ENCODE measurements at regions not wholly inside any gene's neighbourhood (a gene's known extent, or its start where the extent isn't known, plus 50 kb on each side); places are given as distances from the start of the nearest gene placed in this dataset.

DNA sequence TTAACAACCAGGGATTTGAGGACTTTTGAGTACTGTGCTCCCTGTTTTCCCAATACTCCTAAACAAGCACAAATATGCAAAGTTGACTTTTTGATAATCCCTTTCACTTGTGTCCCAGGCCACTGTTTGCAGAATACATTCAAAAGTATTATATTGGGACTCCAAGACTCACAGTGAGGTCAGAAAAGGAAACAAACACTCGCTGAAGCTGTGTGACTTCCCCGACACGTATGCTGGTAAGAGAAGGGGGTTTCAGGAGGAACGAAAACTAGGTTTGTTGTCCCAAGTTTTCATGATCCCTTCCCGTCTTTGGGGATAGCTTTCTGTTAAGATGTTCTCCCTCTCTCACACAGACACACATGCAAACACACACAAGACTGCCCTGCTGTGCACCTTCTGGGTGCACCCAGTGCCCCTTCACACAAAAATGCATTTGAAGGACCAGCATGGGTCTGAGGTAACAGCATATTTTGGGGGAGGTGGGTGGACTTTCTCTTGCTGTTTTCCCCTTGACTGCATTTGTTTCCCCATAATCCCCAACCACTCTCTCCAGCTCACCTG lies 225.2 kb upstream of the PRICKLE2 start:
- no peak overlapping the region for H3K4me3 ChIP-seq (replicated peaks in 1 of 3; ENCODE audit: low read depth in 2 of 3, low read length in 3 of 3)
- H3K79me2 ChIP-seq (ENCODE audit: insufficient read depth, low read length), result no peaks in the 10 kb centered on the region
- H3K9me3 ChIP-seq (replicated peaks in 1 of 2; ENCODE audit: control insufficient read depth in 1 of 2, insufficient read depth in 1 of 2, low read length in 2 of 2), result no peaks in the 10 kb centered on the region
- no peak for DNase-seq
- Mint-ChIP-seq H3K4me3 (no peak overlapping the region), H3K9me3 (peaks cover 0 to 6% (median 0%) of the 10 kb centered on the region in 7 donors), H3K36me3 (no peaks in the 10 kb centered on the region), H3K27me3 (ENCODE audit: low read depth in 3 of 3) (peaks cover 17 to 26% (median 18%) of the 10 kb centered on the region in 3 donors), H3K4me1 (no peaks in the 10 kb centered on the region), H3K27ac (no peak overlapping the region)
- H4K20me1 ChIP-seq (ENCODE audit: insufficient read depth, low read length), result no peaks in the 10 kb centered on the region
- H3K27me3 ChIP-seq (ENCODE audit: control insufficient read depth in 2 of 2, insufficient read depth in 2 of 2, low read length in 2 of 2), result peaks cover 18 to 27% of the 10 kb centered on the region in 2 donors
- H3K27ac ChIP-seq (ENCODE audit: low read depth in 1 of 2, low read length in 2 of 2), result no peak overlapping the region
- WGBS (ENCODE audit: insufficient coverage), result 83% methylated on average over 1 of the region's 5 CpGs
- intact Hi-C loops (cut with micrococcal nuclease), result no loop called here
- H3K36me3 ChIP-seq (replicated peaks in 1 of 2; ENCODE audit: control insufficient read depth in 1 of 2, insufficient read depth in 2 of 2, low read length in 2 of 2), result no peaks in the 10 kb centered on the region
- H2AFZ ChIP-seq (ENCODE audit: insufficient read depth, low read depth, low read length, poor library complexity, severe bottlenecking), result no peak overlapping the region
- H3K4me2 ChIP-seq (replicated peaks; ENCODE audit: extremely low read depth, low read length, poor library complexity, severe bottlenecking), result no peak overlapping the region
- no peaks in the 10 kb centered on the region for H3K4me1 ChIP-seq (ENCODE audit: control insufficient read depth in 1 of 2, insufficient read depth in 2 of 2, low read length in 2 of 2)
- TF ChIP-seq, protein P1, sequence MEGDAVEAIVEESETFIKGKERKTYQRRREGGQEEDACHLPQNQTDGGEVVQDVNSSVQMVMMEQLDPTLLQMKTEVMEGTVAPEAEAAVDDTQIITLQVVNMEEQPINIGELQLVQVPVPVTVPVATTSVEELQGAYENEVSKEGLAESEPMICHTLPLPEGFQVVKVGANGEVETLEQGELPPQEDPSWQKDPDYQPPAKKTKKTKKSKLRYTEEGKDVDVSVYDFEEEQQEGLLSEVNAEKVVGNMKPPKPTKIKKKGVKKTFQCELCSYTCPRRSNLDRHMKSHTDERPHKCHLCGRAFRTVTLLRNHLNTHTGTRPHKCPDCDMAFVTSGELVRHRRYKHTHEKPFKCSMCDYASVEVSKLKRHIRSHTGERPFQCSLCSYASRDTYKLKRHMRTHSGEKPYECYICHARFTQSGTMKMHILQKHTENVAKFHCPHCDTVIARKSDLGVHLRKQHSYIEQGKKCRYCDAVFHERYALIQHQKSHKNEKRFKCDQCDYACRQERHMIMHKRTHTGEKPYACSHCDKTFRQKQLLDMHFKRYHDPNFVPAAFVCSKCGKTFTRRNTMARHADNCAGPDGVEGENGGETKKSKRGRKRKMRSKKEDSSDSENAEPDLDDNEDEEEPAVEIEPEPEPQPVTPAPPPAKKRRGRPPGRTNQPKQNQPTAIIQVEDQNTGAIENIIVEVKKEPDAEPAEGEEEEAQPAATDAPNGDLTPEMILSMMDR (IDR thresholded peaks at IDR 0.05), result no peak
- no peak overlapping the region for H3K9ac ChIP-seq (ENCODE audit: insufficient read depth, low read length, poor library complexity, severe bottlenecking)

DNA sequence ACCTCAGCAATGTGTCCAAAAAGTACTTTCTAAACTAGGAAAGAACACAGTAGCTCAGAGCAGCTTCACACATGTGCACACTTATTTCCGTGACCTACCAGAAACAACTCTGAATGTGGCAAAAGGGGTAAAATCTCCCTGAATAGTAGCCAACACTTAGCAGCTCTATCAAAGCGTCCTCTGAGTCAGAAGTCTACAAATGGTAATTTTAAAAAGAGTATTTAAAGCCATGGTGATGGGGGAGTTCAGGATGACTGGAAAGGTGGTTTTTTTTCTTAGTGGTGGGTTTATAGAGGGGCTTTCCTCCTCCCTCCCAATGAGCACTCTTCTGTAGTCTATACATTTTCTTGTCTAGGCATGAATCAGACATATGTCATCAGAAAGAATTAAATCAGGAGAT lies 223.8 kb upstream of the PRICKLE2 start:
- H3K36me3 Mint-ChIP-seq, result no peaks in the 10 kb centered on the region

More for the DNA sequence above, 223.8 kb upstream of the PRICKLE2 start:
- no peak overlapping the region for H3K27ac Mint-ChIP-seq
- no peaks in the 10 kb centered on the region for H3K4me1 Mint-ChIP-seq
- no peak overlapping the region for H3K4me3 Mint-ChIP-seq
- intact Hi-C loops (cut with micrococcal nuclease), result no loop called here
- no peaks in the 10 kb centered on the region for H3K79me2 ChIP-seq (ENCODE audit: insufficient read depth, low read length)
- H3K27me3 Mint-ChIP-seq (ENCODE audit: low read depth in 3 of 3), result peaks cover 26 to 37% (median 28%) of the 10 kb centered on the region in 3 donors
- H4K20me1 ChIP-seq (ENCODE audit: insufficient read depth, low read length), result no peaks in the 10 kb centered on the region
- H2AFZ ChIP-seq (ENCODE audit: insufficient read depth, low read depth, low read length, poor library complexity, severe bottlenecking), result no peak overlapping the region
- no peak overlapping the region for H3K4me3 ChIP-seq (replicated peaks in 1 of 3; ENCODE audit: low read depth in 2 of 3, low read length in 3 of 3)
- DNase-seq, result no peak
- peaks cover 0 to 12% (median 0%) of the 10 kb centered on the region in 7 donors for H3K9me3 Mint-ChIP-seq
- H3K4me1 ChIP-seq (ENCODE audit: control insufficient read depth in 1 of 2, insufficient read depth in 2 of 2, low read length in 2 of 2), result no peaks in the 10 kb centered on the region
- H3K36me3 ChIP-seq (replicated peaks in 1 of 2; ENCODE audit: control insufficient read depth in 1 of 2, insufficient read depth in 2 of 2, low read length in 2 of 2), result no peaks in the 10 kb centered on the region
- peaks cover 3 to 5% of the 10 kb centered on the region in 2 donors for H3K9me3 ChIP-seq (replicated peaks in 1 of 2; ENCODE audit: control insufficient read depth in 1 of 2, insufficient read depth in 1 of 2, low read length in 2 of 2)
- no peak overlapping the region for H3K27ac ChIP-seq (ENCODE audit: low read depth in 1 of 2, low read length in 2 of 2)
- H3K27me3 ChIP-seq (ENCODE audit: control insufficient read depth in 2 of 2, insufficient read depth in 2 of 2, low read length in 2 of 2), result peaks cover 24 to 39% of the 10 kb centered on the region in 2 donors
- TF ChIP-seq, protein P1 (IDR thresholded peaks at IDR 0.05), result no peak
- H3K4me2 ChIP-seq (replicated peaks; ENCODE audit: extremely low read depth, low read length, poor library complexity, severe bottlenecking), result no peak overlapping the region
- no peak overlapping the region for H3K9ac ChIP-seq (ENCODE audit: insufficient read depth, low read length, poor library complexity, severe bottlenecking)
- WGBS (ENCODE audit: insufficient coverage), result no CpG with 5 or more reads among the region's 2 CpGs

Data from CD14-positive monocyte (primary cell).